ENCODE measurements at regions not wholly inside any gene's neighbourhood (a gene's known extent, or its start where the extent isn't known, plus 50 kb on each side); places are given as distances from the start of the nearest gene placed in this dataset.

GRCh38 chr9:22354699-22355384 is 91.8 kb upstream of the DMRTA1 start:
- TF ChIP-seq CTCF (IDR thresholded peaks at IDR 0.05 in 2 of 3, conservative IDR thresholded peaks at IDR 0.05 in 1 of 3; ENCODE audit: borderline replicate concordance in 1 of 3, insufficient read depth in 1 of 3, low read depth in 2 of 3, low read length in 2 of 3) (no peak), JUND (IDR thresholded peaks at IDR 0.05) (no peak), REST (IDR thresholded peaks at IDR 0.05; ENCODE audit: low read depth) (no peak), CBX3 (IDR thresholded peaks at IDR 0.05; ENCODE audit: low read depth) (no peak), EZH2 (IDR thresholded peaks at IDR 0.05) (no peak), POLR2A (IDR thresholded peaks at IDR 0.05; ENCODE audit: borderline replicate concordance, extremely low read depth, insufficient read depth, insufficient read length) (no peak), ZNF274 (IDR thresholded peaks at IDR 0.05; ENCODE audit: low read depth, low read length) (no peak), RAD21 (IDR thresholded peaks at IDR 0.05; ENCODE audit: low read depth) (no peak), TCF7L2 (IDR thresholded peaks at IDR 0.05; ENCODE audit: borderline replicate concordance, extremely low read depth, insufficient read depth, insufficient read length) (no peak), YY1 (IDR thresholded peaks at IDR 0.05; ENCODE audit: extremely low read depth, insufficient replicate concordance, low read depth, low read length) (no peak), EZH2phosphoT487 (IDR thresholded peaks at IDR 0.05; ENCODE audit: borderline replicate concordance) (no peak), POLR2AphosphoS5 (IDR thresholded peaks at IDR 0.05; ENCODE audit: low read depth, low read length) (no peak), ATF3 (IDR thresholded peaks at IDR 0.05) (no peak)
